ENCODE measurements at regions not wholly inside any gene's neighbourhood (a gene's known extent, or its start where the extent isn't known, plus 50 kb on each side); places are given as distances from the start of the nearest gene placed in this dataset.

DNA sequence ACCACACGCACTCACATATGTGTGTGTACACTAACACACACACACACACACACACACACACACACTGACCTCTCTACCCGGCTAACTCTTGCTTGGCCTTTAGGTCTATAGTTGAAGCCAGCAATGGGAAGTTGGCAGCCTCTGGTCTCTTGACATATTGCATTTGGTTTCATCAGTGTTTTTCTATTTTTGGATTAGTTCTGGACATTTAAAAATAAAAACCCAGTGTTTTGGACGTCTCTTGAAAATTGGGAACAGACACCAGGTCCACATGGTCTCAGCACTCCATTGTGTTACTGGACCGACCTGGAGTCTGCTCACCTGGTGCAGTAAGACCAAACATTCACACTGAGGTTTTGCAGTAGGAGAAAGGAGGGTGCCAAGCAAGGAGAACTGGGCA lies 50.4 kb upstream of the AFF3 start:
- ATAC-seq (no peak), DNase-seq (no peak)

DNA sequence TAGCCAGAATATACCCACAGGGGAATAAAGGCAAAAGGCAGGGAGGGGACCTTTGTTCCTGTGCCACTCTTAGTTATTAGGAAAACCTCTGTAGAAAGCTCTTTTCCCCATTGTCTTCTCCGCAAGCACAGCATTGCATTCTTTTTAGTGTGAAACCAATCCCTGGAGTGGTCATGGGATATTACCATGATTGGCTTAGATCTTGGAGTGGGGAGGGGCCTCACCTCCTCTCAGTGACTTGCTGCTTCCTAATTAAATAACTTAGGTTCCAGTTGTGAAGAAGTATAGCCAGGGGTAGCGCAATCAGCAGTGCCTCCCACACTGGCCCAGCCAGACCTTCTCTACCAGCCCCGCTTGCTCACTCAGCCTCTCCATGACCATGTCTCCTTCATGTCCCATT lies 49.9 kb upstream of the AFF3 start:
- ATAC-seq (no peak), DNase-seq (no peak)
